Hepatic stellate cell (primary cell): ENCODE measurements at regions not wholly inside any gene's neighbourhood (a gene's known extent, or its start where the extent isn't known, plus 50 kb on each side); places are given as distances from the start of the nearest gene placed in this dataset.

Source experiments
- DNase-seq: peaks from one replicate; pipeline ENCODE4 v3.0.0; 2011; ENCODE audit warnings: low spot score

DNA sequence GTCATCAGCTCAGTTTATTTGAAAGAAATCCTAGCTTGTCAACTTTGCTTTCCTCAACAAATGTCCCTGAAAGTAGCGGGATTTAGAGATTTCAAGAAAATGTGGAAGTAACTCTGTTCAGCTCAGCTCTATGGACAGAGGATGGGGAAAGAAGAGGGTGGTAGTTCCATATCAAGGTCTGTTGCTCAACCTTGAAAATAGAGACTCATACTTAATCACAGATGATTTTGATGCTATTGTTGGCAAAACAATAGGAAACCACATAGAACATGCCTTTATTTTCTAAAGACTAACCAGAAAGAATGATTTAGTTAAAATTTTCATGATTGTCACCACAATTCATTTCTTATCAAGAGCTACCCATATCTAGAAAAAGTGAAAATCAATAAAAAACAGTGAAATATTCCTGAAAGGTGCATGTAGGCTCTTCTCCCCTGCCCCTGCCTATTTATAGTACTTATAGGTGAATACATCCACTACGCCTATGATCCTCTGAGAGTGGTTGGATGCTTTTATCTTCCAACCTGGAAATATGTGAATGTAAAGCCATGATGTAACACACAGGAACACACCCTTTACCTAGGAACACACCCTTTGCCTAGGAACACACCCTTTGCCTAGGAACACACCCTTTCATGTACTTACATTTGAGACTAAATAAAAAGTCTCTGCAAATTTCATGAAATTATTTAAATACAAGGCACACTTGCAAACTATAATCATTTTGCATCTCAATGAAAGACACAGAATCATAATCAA is 65.8 kb downstream of the ETAA1 start:
- no peak for DNase-seq

DNA sequence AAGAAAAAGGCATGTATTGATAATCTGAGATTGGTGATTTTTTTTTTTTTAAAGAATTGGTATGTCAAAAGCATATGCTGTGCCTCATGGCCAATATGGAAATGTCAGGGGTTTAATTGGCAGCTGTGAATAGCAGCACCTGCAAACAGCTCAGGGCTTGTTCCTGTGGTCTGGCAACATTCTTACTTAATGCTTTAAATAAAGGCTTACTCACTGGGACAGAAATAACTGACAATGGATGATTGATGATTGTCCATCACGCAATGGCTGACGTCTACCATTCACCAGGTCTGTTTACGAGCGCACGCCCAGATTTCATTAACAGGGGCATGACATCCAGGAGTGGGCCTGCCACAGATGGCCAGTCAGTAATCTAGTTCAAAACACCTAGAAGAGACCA is 66.7 kb downstream of the ETAA1 start:
- DNase-seq, result no peak

DNA sequence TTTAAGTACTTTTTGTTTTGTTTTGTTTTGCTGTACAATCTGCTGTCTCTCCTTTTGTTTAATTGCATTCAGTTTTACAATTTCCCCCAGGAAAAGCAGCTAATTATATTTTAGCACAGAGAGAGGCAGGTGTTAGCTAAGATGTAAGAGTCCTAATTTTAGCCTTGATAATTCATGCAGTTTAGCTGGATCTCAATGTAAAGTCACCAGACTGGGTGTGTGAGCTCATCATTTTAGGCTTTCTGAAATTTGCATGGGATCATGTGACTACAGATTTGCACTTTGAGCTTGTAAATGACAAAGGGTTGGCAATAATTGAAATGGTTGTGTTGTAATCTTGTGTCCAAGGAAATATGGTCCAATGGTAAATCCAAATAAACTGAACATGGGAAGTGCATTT is 68.5 kb downstream of the ETAA1 start:
- DNase-seq, result no peak

DNA sequence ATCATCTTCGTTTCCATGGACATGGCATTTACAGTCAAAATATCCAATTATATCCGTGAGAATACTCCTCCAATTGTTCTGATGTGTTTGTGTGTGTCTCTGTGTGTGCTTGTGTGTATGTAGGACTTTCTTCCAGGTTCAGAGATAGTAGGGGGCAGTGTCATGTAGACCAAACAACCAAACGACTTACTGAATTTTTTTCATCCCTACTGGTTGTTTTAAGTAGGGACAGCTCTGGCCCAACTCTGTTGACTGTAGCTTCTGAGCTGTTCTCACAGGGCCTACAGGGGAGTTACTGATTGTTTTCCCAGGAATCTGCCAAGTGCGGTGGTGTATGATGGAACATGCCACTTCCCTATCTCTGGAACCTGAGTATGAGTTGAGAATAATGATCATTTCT is 69.6 kb downstream of the ETAA1 start:
- DNase-seq, result no peak

DNA sequence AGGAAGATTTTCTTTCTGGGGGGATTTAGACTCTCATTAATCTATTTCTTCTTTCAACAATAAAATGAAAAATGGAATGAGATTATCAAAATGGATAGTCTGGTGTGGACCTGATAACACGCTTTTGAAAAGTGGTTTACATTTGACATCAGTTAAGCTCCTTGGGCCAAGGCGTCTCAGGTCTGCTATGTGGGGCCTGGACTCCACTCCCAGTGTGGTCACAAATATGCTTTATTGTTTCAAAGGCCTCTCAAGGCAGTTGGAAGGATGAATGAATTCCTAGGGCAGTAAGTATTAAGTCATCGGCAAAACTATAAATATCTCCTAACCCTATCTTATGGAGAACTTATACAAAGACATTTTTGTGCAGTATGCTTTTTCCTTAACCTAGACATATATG is 74.5 kb downstream of the ETAA1 start:
- DNase-seq, result no peak

DNA sequence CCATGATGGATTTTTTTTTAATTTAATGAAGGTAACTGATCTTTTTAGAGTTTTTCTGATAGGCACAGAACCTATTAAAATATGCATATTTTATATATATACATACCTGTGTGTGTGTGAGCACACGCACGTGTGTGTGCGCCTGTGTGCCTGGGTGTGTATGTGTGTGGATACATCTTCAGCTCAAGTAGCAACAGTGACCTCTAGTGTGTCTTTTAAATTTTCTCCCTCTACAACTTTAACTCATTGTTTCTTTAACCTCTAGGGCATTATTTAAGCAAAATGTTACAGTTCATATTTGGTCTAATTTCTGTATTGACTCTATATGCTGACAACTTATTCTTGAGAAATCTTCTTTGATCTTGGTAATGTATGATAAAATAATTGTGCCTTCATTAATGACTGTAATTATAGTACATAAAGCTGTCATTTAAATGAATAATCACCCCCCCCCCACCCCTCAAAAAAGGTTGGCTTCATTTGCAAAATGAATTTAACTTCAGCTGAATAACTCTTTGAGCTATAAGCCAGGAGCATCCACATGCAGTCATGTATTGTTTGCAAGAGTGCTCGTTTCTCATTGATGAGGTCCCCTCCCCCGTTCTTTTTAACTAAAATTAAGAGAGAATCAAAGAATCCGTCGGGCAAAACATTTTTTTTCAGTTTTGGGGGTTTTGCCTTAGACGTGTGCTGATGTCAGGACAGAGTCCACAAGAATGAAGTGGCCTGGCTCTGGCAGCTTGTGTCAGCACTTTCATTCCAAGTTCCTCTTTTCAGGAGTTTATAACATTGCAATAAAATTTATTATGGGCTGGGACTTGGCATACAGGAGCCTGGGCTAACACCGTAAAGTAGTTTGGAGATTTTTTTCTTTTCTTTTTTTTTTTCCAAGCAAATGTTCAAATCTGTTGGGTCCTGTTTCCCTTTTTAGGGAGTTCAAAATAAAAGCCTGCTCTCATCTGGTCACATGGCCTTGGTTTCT is 80.0 kb downstream of the ETAA1 start:
- DNase-seq, result peak; percentile 17

DNA sequence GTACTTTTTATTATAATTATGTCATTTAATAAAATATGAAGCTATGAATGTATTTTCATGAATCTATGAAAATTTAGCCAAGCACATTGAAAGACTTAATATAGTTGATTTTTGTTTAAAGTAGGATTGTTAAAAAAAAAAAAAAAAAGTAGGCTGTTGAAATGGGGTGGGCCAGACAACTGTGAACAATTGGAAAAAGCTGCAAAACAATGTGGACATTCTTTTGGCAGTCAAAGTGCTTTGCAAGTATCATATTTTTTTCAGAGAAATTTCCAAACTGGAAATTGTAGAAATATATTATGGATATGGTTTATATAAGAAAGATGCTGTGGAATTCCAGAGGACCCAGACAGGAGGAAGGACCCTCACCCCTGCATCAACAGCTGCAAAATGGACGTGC is 82.1 kb downstream of the ETAA1 start:
- DNase-seq, result no peak

DNA sequence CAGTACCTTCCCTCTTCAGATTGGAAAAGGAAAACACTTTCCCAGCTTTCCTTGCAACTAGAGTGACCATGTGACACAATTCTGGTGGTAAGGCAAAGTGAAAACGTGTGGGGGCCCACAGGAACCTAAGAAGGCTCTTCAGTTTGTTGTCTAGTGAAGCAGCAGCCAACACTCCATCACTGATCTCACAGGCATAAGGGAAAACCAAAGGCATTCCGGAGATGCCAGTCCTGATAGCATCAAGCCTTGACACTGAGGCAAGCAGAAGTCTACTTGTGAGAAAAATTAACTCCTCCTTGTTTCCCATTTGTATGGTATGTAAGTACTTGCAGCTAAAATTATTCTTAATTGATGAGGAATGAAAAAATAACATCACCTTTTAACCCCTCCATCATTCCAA is 88.3 kb downstream of the ETAA1 start:
- peak; percentile 5 for DNase-seq

DNA sequence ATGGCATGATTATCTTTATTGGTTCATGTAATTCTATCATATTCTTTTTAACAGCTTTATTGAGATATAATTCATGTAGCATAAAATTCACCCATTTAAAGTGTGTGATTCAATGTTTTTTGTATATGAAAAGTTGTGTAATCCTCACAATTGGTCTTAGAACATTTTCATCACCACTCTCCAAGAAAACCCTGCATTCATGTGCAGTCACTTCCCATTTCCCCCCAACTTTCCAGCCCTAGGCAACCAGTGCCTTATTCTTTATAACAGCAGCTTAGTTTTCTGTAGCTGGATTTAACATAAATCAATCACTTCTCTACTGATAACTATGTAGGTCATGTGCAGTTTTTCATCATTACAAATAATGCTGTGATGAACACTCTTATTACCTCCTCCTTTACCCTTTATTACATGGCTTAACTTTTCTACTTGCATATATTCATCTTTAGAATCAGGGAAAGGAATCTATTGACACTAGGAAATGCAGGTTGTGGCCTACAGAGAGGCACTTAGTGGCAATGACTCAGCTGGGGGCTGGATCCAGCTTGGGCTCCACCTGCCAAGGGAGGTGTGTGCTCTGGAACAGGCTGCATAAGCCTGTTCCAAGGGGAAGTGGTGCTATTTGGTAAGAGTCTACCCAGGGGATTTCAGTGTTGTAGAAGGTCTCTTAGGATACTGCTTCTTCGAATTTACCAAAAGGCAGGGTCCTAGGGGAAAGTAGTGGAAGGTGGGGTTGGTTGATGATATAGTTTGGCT is 89.1 kb downstream of the ETAA1 start:
- no peak for DNase-seq

DNA sequence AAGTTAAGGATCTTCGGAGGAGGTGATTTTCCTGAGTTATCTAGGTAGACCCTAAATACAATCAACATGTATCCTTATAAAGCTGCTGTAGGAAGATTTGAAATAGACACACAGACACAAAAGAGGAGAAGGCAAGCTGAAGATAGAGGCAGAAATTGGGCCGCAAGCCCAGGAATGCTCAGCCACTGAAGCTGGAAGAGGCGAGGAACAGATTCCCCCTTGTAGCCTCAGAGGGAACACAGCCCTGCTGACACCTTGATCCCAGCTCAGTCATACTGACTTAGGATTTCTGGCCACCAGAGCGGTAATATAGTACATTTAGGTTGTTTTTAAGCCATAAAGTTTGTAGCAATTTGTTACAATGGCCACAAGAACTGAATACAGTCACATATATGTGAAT is 90.9 kb downstream of the ETAA1 start:
- no peak for DNase-seq

DNA sequence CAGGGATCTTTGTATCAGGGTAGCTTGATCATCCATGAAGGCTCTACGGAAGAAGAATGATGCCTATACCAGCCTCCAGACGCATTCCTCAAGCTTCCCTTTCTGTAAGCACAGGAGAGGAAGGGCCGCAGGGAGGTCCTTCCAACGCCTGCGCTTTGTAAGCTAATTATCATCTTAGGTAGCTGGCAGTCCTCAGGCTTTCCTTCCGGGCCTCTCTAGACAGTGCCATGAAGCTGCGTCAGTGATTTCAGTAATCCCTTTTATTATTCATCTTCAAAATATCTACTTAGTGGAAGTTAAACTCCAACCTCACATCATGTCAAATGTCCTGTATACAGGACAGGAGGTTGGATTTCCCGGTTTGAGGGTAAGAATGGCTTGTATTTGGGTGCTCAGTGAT is 92.3 kb downstream of the ETAA1 start:
- no peak for DNase-seq

DNA sequence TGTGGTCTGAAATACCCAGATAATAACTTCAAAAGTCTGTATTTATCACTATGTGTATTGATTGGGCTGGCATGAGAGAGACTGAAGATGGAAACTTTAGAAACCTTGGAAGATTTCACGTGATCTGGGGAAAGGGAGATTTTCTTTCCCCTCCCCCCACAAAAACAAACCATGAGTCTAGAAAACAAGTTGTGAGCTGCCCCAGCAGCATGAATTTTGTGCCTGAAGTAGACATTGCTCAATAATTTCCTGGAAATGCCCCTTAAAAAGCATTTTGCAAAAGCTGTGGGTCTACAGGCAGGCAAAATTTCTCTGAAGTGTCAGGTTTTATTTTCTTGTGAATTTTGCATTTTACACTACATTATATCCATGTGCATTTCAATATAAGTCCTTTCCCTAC is 101.8 kb downstream of the ETAA1 start:
- no peak for DNase-seq

DNA sequence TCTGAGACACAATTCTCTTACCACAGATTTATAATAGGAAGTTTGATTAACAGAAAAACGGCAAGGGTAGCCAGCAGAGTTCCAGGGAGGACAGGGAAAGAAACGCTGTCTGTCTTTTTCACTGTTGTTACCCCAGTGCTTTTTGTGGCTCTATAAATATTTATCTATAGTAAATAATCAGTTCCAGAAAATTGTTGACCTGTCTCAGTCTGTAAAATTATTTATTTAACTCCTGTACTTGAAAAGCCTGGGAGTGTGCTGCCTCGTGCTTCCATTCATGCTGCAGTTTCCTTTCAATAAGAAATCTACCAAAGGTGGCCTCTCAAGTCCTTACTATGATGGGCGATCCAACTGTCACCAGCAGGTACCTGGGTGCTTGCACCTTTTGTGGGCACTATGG is 102.9 kb downstream of the ETAA1 start:
- no peak for DNase-seq

DNA sequence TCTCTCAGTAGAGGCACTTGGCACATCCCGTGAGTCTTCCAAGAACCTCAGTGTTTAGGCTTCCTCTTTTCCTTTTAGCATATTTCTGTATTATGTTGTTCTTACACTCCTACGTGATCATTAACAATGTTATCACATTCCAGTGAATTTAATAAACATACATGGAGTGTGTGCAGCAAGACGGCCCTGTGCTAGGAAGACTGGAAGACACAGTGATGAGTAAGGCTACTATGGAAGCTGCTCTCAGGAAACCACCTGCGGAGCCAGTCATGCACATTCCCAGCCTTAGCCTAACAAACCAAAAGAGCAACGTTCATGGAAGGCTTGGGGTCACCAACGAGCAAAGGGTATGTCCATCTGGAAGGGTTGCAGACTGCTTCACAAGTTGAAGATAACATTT is 103.4 kb downstream of the ETAA1 start:
- DNase-seq, result no peak

DNA sequence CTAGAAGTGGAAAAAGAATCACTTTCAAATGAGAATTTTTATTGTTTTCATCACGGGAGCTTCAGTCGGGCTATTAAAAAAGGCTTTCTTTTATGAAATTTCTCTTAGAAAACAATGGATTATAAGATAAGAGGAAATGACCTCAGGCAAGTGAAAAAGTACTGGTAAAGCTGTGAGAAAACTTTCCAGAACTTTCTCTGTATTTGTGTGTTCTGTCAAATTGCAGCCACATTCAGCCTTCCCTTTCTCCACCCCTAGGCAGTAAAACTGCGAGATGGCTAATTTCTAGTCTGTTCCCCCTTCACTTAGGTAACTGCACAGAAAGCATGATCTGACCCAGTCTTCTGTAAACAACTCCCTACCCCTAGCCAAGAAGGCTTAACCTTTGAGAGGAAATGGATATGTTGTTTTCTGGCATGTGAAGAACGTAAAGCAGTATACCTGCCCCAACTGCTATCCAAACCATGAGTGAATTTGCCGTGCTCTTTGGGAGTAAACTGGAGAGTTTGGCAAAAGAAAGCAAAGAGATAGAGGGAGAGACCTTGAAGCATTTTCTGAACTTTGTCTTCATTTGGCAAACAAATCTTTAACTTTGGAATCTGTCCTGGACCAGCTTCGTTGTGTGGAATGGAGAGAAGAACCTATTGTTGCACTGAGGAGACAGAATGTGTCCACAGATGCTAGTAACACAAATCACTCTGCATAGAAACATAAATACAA is 105.4 kb downstream of the ETAA1 start:
- no peak for DNase-seq

DNA sequence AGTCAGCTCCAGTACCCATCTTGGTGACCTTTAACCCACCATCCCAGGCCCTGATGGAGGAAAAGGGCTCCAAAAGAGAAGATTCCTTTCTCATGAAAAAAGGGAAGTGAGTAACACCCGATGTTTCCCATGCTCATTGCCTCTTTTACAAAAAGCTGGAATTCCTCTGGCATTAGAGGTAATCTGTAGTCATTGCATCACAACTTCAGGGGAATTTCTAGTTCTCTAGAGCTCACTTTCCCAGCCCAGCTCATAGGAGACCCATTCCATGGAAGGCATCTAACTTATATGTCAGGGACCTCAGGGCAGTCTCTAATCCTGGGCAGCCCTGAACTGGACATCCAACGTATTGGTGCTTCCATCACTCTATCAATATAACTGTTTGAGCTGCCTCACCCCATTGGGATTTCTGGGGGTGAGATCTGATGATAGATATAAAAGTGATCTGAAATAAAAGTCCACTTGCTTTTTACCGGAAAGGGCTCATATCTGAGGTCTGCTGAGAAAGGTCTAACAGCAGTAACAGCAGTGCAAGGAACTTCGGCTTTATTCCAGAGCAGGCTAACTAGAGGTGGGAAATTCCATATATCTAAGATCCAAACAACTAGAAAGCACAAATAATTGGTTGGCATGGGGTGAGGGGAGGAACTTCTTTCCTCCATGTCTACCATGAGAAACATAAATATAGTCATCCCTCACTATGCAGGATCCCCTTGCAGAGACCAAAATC is 106.1 kb downstream of the ETAA1 start:
- DNase-seq, result peak; percentile 51

DNA sequence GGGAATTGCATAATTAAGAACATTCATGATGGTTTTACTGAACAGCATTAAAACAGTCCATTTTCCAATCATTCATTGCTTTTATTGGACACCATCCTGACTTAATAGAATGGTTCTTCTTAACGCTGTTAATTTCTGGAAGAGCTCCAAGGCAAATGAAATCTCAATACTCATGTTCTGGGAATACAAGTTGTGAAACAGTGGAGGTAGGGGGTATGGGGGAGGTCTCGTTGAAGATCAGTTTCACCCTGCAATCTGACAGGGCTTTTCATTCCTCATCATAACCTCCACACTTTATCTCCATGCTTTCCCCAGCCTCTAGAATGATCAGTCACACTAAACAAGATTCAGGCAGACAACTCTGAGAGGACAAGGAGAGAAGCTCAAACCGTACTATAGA is 113.6 kb downstream of the ETAA1 start:
- no peak for DNase-seq

DNA sequence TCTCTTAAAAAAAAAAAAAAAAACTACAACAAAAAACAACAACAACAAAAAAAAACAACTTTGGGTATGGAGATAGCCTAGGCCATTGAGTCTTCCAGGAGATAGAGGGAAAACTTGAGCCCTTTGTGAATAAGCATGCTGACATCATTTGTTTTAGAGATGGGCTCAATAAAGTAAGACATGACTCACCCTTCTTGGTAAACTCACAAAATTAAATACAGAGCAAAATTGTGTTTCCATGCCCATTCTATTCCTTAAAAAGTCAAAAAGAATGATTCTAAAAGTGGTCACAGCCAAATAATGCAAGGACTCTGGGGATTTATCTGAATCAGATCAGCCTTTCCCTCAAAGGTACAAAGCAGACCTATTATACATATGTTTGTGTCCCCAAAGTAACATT is 117.4 kb downstream of the ETAA1 start:
- peak; percentile 15 for DNase-seq

DNA sequence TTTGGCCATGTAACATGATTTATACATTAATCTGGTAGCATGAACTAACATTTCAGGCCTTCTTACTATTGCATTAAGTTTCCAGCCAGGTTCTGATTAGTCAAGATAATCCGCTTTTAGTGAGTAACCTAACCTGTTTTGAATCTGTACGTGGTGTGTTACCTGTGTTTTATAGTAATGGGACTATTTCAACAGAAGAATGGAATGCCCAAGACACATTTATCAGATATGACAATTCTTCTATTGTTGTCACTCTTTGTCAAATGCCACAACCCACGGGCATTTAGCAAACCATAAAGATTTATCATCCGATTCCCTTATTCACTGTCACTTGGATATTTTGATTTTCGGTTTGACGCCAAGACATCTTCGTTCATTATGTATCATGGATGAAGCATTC is 117.9 kb downstream of the ETAA1 start:
- no peak for DNase-seq

DNA sequence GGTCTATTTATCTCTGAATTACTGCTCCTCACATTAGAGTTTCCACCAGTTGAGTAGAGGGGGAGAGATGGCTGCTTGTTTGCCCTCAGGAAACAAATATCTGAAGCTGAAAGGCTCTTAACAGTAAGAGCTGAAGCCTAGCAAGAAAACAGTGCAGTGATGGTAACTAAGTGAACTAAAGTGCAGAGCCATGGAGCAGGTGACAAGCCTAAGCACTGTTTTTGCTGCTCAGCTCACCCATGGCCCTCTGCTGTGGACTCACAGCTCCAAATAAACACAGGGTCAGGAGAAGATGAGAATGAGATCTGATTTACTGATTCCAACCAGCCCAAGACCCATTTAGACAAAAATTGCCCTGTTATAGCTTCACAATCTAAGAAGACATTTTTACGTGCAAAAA is 118.4 kb downstream of the ETAA1 start:
- no peak for DNase-seq

DNA sequence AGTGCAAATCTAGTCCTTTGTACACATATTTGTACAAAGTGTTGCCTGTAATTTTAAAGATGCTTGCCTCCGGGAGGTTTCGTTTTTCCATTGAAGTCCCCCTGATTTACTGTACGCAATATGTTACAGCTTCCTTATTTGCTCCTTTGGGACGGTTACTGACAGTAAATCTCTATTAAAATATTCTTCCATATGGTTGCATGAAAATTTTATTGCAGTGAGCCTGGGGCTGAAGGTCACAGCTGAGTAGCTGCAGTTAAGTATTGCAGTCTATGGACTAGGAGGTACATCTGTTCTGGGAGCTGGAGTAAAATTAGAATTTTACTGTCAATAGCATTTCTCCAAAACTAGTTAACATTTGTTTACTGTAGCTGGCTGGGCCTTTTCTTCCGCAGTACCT is 119.2 kb downstream of the ETAA1 start:
- DNase-seq, result no peak
